NCI-H524 (cell line): ENCODE measurements at regions not wholly inside any gene's neighbourhood (a gene's known extent, or its start where the extent isn't known, plus 50 kb on each side); places are given as distances from the start of the nearest gene placed in this dataset.

Experiments used
- DNase-seq, 2 experiments: peaks; one replicate each; lab custom pipeline; 2025; lab: John Stamatoyannopoulos, UW

GRCh38 chr6:94074764-94075163 is 655.4 kb upstream of the EPHA7 start:
- DNase-seq: no peak

- no peak for DNase-seq
These were observed 652.5 kb upstream of the EPHA7 start for GRCh38 chr6:94071835-94072234.

- DNase-seq: no peak
These were observed 646.5 kb upstream of the EPHA7 start for GRCh38 chr6:94065707-94066337.

- DNase-seq: no peak
These were observed 633.4 kb upstream of the EPHA7 start for GRCh38 chr6:94052749-94053148.

- DNase-seq: no peak
These were observed 631.2 kb upstream of the EPHA7 start for GRCh38 chr6:94050515-94050914.

- no peak for DNase-seq
These were observed 629.6 kb upstream of the EPHA7 start for GRCh38 chr6:94049001-94049400.

- DNase-seq: no peak
These were observed 625.9 kb upstream of the EPHA7 start for GRCh38 chr6:94045099-94045829.

DNA sequence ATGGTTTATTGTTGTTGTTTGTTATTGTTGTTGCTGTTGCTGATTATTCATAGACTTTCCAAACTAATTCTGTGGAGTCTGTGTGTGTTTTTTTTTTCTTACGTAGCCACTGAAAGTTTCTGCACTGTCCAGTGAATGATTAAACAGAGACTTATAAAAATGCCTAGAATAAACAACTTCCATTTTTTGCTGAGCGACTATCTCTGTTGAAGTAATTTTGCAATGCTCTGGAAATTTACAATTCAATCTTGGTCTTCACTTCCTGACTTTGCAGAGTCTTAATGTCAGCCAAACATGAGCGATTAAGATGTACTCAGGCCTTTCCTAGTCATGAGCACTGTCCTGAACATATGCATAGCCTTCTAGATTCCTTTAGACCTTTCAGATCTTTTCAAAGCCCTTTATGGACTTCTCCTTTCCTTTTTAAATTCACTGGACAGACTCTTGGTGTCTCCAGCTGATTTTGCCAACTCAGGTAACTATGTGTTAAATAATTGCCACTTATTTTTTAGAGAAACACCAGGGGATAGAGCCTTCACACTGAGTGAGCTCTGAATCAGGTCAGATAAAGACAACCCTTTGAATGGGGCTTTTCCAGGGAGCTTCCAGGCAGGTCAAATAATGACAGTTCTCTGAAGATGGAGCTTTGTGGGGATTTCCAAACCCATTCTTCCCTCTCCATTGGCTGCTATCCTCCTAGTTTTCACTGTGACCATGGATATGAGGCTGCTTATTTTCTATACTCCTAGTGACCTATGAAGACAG is 622.8 kb upstream of the EPHA7 start:
- DNase-seq: no peak

DNA sequence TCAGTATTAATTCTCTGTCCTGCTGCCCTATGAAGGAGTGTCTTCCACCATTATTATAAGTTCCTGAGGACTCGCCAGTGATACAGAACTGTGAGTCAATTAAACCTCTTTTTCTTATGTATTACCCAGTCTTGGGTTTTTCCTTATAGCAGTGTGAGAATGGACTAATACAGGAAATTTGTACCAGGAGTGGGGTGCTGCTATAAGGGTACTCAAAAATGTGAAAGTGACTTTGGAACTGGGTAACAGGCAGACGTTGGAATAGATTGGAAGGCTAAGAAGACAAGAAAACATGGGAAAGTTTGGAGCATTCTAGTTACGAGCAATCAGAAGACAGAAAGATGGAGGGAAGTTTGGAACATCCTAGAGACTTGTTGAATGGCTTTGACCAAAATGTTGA is 616.7 kb upstream of the EPHA7 start:
- no peak for DNase-seq

GRCh38 chr6:94027374-94027773 is 608.0 kb upstream of the EPHA7 start:
- no peak for DNase-seq

DNA sequence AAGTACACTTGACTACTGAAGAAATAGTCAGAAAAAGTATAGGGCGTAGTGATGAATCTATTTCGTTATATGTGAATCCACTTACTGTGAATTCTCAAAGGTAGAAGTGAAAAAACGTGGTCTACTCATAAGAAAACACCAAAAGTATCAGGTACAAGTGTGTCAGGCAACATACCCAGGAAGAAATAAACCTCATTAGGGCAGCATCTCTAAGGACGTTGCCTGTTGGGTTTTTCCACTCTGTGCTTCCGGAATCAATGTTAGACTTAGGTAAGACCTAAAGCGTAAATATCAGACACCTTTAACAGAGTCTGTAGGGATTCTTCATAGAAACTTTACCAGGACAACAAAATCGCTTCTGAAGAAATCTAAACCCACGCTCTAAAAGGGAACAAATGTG is 607.2 kb upstream of the EPHA7 start:
- DNase-seq: no peak

DNA sequence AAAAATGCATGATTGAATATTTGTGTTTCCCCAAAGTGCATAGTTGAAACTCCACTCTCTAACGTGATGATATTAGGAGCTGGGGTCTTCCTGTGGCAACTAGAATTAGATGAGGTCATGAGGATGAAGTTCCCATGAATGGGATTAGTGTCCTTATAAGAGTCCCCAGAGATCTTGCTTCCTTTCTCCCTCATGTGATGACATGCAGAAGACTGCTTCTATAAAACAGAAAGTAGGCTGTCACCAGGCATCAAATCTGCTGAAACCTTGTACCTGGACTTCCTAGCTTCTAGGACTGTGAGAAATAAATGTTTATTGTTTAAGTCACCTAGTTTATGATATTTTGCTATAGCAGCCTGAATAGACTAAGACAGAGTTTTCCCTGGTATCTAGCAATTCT is 586.5 kb upstream of the EPHA7 start:
- no peak for DNase-seq

GRCh38 chr6:93992976-93993375 is 573.6 kb upstream of the EPHA7 start:
- DNase-seq: no peak

DNA sequence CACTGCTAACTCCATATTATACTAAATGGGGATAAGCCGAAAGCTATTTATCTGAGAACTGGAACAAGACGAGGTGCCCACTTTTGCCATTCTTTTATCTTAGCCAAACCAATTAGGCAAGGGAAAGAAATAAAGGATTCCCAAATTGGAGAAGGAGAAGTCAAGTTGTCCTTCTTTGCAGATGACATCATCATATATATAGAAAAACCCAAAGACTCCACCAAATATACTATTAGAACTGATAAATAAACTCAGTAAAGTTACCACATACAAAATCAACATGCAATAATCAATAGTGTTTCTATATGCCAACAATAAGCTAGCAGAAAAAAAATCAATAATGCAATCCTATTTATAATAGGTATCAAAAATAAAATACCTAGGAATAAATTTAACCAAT is 570.3 kb upstream of the EPHA7 start:
- DNase-seq: no peak

- no peak for DNase-seq
These were observed 566.6 kb upstream of the EPHA7 start for GRCh38 chr6:93985953-93986352.

GRCh38 chr6:93975159-93975558 is 555.8 kb upstream of the EPHA7 start:
- DNase-seq: no peak

DNA sequence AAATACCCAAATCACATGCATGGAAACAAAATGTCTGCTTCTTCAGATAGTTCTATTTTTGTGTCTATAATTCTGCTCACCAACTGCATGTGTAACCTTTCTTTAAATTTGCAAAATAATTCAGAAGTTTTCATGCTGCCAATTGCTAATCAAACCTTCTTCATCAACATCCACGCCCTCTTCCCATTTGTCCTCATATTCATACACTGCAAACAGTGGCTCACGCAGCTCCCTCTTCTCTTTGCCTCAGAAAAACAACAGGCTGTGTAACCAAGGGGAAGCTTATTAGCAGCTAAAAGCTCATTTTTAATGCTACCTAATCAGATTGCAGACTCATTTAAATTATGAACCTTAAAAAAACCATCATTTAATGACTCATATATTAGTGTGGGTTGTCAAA is 555.0 kb upstream of the EPHA7 start:
- no peak for DNase-seq

- DNase-seq: no peak
These were observed 553.4 kb upstream of the EPHA7 start for GRCh38 chr6:93972791-93973190.

DNA sequence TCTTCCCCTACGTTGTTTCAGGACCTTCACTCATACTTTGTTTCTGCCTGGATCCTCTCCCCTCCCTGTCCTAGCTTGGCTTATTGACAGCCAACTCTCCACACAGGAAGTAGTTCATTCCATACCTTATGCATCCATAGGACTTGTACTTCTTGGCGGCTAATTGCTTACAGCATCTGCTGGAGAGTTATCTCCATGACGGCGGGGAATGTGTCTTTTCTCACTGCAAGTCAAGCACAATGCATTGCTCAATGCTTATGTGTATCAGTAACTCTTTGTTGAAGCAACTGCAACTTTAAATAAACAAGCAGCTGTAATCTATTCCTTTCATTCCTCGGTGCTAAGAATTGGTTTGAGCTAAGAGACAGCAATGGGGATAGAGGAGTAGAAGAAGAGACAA is 551.3 kb upstream of the EPHA7 start:
- no peak for DNase-seq

GRCh38 chr6:93968126-93968525 is 548.8 kb upstream of the EPHA7 start:
- DNase-seq: no peak

GRCh38 chr6:93964926-93965325 is 545.6 kb upstream of the EPHA7 start:
- no peak for DNase-seq

DNA sequence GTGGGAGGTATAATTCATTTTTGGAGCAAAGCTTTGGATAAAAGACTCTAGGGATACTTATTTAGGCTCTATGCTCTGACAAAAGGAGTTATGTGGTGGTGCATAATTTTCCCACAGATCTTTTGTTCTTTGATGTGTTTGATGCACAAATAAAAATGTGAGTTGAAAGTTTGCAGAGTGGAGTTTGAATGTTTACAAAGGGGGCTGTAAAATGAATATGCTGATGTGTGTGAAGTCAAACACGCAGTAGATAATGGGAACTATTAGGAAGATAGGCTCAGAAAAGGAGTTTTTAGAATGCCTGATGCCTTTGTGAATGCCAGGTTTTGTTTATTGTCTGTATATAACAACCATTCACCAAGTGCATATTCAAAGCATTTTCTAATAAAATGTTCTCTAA is 545.0 kb upstream of the EPHA7 start:
- DNase-seq: no peak

- DNase-seq: no peak
These were observed 543.2 kb upstream of the EPHA7 start for GRCh38 chr6:93962566-93962965.
